Uterus (tissue), 2 donors: ENCODE measurements at regions not wholly inside any gene's neighbourhood (a gene's known extent, or its start where the extent isn't known, plus 50 kb on each side); places are given as distances from the start of the nearest gene placed in this dataset.

Source experiments
- CTCF ChIP-seq, 4 experiments: fragments of 200-600 bp in 2 of 4; fragments of 450-650 bp in 2 of 4; sonication (generic) in 2 of 4; IDR thresholded peaks; one replicate each; pipeline ENCODE4 v1.5.1; 2016 to 2019; ENCODE audit warnings: antibody characterized with exemption in 4 of 4, mild to moderate bottlenecking in 2 of 4, moderate library complexity in 1 of 4
- POLR2A ChIP-seq, 2 donors: fragments of 450-650 bp; IDR thresholded peaks; one replicate each; pipeline ENCODE4 v1.6.1; 2016; ENCODE audit warnings: antibody characterized with exemption in 2 of 2, mild to moderate bottlenecking in 1 of 2, moderate library complexity in 1 of 2

DNA sequence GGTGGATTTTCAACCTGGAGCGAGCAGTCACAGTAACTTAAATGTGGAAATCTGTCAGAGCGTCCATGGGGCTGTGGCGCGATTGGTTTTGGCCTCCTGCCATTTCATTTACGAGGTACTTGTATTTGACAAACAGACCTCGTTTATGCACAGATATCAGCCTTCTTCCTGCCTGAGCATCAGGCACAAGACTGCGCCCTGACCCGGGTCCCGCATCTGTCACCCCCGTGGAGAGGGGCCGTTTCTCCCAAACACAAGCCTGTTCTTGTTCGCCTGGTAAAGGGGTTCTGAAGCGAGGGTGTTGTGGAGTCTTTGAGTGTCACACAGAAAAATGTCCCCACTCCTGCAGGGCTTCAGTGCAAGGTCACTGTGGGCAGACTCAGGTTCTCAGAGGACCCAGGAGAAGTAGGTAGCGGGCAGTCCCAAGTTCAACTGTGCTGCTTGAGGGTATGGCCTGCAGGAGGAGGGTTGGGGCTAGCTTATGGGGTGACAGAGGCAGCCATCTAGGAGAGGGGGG is 202.3 kb downstream of the URI1 start:
- TF ChIP-seq CTCF (IDR thresholded peaks at IDR 0.05) (no peak), POLR2A (IDR thresholded peaks at IDR 0.05) (no peak)
